Nephron (organoid): ENCODE measurements at regions not wholly inside any gene's neighbourhood (a gene's known extent, or its start where the extent isn't known, plus 50 kb on each side); places are given as distances from the start of the nearest gene placed in this dataset.

Source experiments
- H3K27ac Mint-ChIP-seq, 3 experiments: 2 replicates each; pipeline ENCODE4 v1.8.0; 2020; ENCODE audit warnings: mixed read lengths in 3 of 3, mild to moderate bottlenecking in 2 of 3, moderate library complexity in 1 of 3
- H3K27me3 Mint-ChIP-seq: 2 replicates; pipeline ENCODE4 v1.8.0; 2021; ENCODE audit warnings: low read depth, mild to moderate bottlenecking, moderate library complexity, mixed read lengths
- H3K36me3 Mint-ChIP-seq: 2 replicates; pipeline ENCODE4 v1.8.0; 2020; ENCODE audit warnings: low read depth, mixed read lengths
- H3K4me1 Mint-ChIP-seq: 2 replicates; pipeline ENCODE4 v1.8.0; 2020; ENCODE audit warnings: mixed read lengths
- H3K4me3 Mint-ChIP-seq, 3 experiments: 2 replicates each; pipeline ENCODE4 v1.8.0; 2020; ENCODE audit warnings: mild to moderate bottlenecking in 3 of 3, mixed read lengths in 3 of 3, moderate library complexity in 2 of 3
- H3K9me3 Mint-ChIP-seq: 2 replicates; pipeline ENCODE4 v1.8.0; 2020; ENCODE audit warnings: mixed read lengths
- TF ChIP-seq, protein P1 (sequence below), 3 experiments: fragments of 200-600 bp; sonication (generic); IDR thresholded peaks; one replicate each; pipeline ENCODE4 v1.5.0; 2021; ENCODE audit warnings: antibody characterized with exemption in 3 of 3; ENCODE audit not compliant: unreplicated experiment in 3 of 3

DNA sequence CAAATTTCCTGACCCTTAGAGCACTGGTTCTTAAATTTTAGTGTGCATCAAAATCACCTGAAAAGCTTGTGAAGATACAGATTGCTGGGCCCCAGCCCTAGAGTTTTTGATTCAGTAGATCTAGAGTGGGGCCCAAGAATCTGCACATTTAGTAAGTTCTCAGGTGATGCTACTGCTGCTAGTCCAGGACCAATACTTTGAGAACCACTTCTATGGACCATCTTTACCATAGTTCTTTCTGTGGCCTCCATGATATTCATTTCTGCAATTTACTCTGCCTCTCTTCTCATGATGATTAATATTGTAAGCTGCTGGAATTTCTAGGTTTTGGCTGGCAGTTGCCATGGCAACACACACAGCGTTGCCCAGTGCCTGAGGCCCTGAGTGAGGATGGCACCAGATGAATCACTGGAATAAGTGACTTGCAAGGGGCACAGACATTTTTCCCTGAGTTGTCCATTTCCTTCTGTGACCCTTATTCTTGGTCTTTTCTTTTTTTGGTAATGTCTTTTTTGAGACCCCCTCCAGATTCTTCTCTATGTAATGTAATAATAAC is 83.6 kb downstream of the PPP1R2C start:
- Mint-ChIP-seq H3K27ac (no peak overlapping the region), H3K36me3 (no peaks in the 10 kb centered on the region), H3K27me3 (no peaks in the 10 kb centered on the region), H3K4me1 (no peaks in the 10 kb centered on the region), H3K4me3 (no peak overlapping the region), H3K9me3 (no peaks in the 10 kb centered on the region)
- TF ChIP-seq, protein P1, sequence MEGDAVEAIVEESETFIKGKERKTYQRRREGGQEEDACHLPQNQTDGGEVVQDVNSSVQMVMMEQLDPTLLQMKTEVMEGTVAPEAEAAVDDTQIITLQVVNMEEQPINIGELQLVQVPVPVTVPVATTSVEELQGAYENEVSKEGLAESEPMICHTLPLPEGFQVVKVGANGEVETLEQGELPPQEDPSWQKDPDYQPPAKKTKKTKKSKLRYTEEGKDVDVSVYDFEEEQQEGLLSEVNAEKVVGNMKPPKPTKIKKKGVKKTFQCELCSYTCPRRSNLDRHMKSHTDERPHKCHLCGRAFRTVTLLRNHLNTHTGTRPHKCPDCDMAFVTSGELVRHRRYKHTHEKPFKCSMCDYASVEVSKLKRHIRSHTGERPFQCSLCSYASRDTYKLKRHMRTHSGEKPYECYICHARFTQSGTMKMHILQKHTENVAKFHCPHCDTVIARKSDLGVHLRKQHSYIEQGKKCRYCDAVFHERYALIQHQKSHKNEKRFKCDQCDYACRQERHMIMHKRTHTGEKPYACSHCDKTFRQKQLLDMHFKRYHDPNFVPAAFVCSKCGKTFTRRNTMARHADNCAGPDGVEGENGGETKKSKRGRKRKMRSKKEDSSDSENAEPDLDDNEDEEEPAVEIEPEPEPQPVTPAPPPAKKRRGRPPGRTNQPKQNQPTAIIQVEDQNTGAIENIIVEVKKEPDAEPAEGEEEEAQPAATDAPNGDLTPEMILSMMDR (IDR thresholded peaks at IDR 0.05; ENCODE audit: unreplicated experiment in 3 of 3) = no peak

DNA sequence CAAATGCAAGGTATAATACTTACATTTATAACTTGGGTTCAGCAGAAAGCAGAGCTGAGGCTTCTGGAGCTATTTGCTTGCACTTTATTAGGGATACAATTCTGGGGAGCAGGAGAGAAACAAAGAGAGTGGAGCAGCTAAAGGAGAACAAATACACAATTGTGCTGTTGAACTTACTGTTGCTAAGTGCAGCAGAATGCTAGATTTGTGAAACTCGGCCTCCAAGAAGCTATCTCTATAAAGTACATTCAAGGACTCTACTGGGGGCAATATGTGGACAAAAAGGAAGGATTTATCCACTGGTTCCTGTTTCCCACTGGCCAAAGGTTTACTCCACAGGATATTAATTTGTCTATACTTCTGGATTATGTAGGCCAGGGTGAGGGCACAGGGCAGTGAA is 86.8 kb downstream of the PPP1R2C start:
- H3K9me3 Mint-ChIP-seq = no peaks in the 10 kb centered on the region
- H3K27ac Mint-ChIP-seq = no peak overlapping the region
- H3K4me3 Mint-ChIP-seq = no peak overlapping the region
- H3K36me3 Mint-ChIP-seq = no peaks in the 10 kb centered on the region
- H3K4me1 Mint-ChIP-seq = no peaks in the 10 kb centered on the region
- TF ChIP-seq, protein P1 (IDR thresholded peaks at IDR 0.05; ENCODE audit: unreplicated experiment in 3 of 3) = no peak
- no peaks in the 10 kb centered on the region for H3K27me3 Mint-ChIP-seq

DNA sequence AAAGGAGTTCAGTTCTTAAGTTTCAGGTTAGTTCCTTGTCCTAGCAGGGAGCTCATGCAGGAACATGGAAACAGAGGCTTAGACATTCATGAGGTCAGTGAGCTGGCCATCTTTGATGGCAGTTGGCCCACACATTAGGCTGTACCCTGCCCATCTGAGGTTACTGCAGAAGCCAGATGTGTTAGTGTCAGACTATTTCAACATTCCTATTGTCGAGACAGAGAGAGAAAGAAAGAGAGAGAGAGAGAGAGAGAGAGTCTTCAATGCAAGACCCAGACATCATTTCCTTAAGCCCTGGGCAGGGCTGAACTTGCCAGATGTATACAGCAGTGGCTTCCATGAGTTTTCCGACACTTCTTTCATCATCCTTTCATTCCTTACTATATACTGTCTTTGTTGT is 91.3 kb downstream of the PPP1R2C start:
- H3K27me3 Mint-ChIP-seq = no peaks in the 10 kb centered on the region
- TF ChIP-seq, protein P1 (IDR thresholded peaks at IDR 0.05; ENCODE audit: unreplicated experiment in 3 of 3) = no peak
- no peaks in the 10 kb centered on the region for H3K4me1 Mint-ChIP-seq

DNA sequence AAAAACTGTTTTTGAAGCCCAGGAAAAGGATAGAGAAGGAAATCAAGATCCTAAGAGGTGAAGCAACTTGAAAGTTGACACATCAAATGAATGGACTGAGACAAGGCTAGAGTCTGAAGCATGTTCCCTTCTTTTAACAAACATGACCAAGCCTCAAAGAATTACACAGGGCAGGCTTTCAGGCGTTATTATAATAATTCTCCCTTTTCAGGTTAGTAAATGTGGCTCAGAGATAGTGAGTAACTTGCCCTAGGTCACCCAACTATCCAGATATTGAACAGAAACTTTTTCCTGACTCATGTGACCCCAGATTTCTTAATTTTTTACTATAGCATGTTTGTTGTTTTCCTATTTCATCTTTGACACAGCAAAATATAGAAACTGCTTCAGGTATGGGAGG is 91.7 kb downstream of the PPP1R2C start:
- Mint-ChIP-seq H3K36me3 (no peaks in the 10 kb centered on the region), H3K27me3 (no peaks in the 10 kb centered on the region), H3K27ac (no peak overlapping the region), H3K4me3 (no peak overlapping the region), H3K9me3 (no peaks in the 10 kb centered on the region), H3K4me1 (no peaks in the 10 kb centered on the region)
- TF ChIP-seq, protein P1 (IDR thresholded peaks at IDR 0.05; ENCODE audit: unreplicated experiment in 3 of 3) = no peak

More for the DNA sequence above, 91.3 kb downstream of the PPP1R2C start:
- no peaks in the 10 kb centered on the region for H3K9me3 Mint-ChIP-seq
- H3K36me3 Mint-ChIP-seq = no peaks in the 10 kb centered on the region
- H3K4me3 Mint-ChIP-seq = no peak overlapping the region
- no peak overlapping the region for H3K27ac Mint-ChIP-seq

DNA sequence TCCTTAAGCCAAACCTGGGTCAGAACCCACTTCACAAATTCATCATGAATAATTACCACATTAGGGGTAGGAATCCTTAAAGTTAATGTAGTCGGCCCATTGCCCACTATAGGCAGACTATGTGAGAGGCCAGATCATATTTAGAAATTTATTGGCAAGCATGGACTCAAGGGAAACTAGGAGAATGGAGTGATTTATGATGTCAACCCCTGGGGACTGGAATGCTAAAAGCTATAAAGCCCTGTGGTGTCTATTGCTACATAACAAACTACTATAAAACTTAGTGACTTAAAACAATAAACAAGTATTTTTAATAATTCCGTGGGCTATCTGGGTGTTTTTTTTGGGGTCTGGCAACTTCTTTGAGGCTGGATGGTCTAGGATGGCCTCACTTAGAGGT is 93.9 kb downstream of the PPP1R2C start:
- TF ChIP-seq, protein P1 (IDR thresholded peaks at IDR 0.05; ENCODE audit: unreplicated experiment in 3 of 3) = no peak
- H3K4me3 Mint-ChIP-seq = no peak overlapping the region
- no peaks in the 10 kb centered on the region for H3K27me3 Mint-ChIP-seq
- no peak overlapping the region for H3K27ac Mint-ChIP-seq
- no peaks in the 10 kb centered on the region for H3K9me3 Mint-ChIP-seq
- peaks cover 4% of the 10 kb centered on the region for H3K4me1 Mint-ChIP-seq
- H3K36me3 Mint-ChIP-seq = no peaks in the 10 kb centered on the region

DNA sequence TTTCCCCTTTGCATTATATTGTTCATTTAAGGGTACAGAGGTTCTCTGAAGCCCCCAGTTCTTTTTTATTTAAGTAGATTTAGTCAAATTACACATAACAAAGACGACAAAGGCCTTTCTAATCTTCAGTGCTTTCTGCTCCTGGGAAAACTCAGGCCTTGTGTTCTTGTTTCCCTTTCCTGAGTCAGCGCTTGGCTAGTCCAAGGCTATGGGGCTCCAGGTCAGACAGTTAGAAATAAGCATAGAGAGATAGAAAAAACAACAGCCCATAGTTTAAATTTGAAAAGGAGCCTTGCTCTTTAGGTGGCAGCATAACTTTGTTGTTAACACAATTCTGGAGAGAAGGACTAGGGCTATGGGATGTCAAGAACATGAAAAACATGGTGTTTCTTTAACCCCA is 97.3 kb downstream of the PPP1R2C start:
- no peaks in the 10 kb centered on the region for H3K27me3 Mint-ChIP-seq
- H3K27ac Mint-ChIP-seq = peak overlapping the region; percentile 48 to 70 (median 64)
- TF ChIP-seq, protein P1 (IDR thresholded peaks at IDR 0.05; ENCODE audit: unreplicated experiment in 3 of 3) = no peak
- H3K4me1 Mint-ChIP-seq = peaks cover 4% of the 10 kb centered on the region
- no peaks in the 10 kb centered on the region for H3K36me3 Mint-ChIP-seq
- no peaks in the 10 kb centered on the region for H3K9me3 Mint-ChIP-seq
- H3K4me3 Mint-ChIP-seq = no peak overlapping the region
